ENCODE measurements at regions not wholly inside any gene's neighbourhood (a gene's known extent, or its start where the extent isn't known, plus 50 kb on each side); places are given as distances from the start of the nearest gene placed in this dataset.

GRCh38 chr5:142446960-142447279, 122.1 kb upstream of the SPRY4 start:
- 90% methylated on average over 2 of the region's 3 CpGs for WGBS (ENCODE audit: insufficient coverage)
- POLR2A ChIA-PET = no interaction called here
- H3K27ac ChIP-seq (ENCODE audit: insufficient read depth in 1 of 2, low read depth in 1 of 2, low read length in 2 of 2, poor library complexity in 1 of 2, severe bottlenecking in 2 of 2) = no peak overlapping the region

GRCh38 chr5:142446131-142446959, 121.5 kb upstream of the SPRY4 start:
- Histone ChIP-seq H3K4me3 (ENCODE audit: control insufficient read depth in 1 of 7, extremely low read depth in 1 of 7, insufficient read depth in 4 of 7, low read depth in 2 of 7, low read length in 6 of 7) (no peak overlapping the region), H3K4me1 (ENCODE audit: control extremely low read depth in 1 of 4, control insufficient read depth in 4 of 4, insufficient read depth in 4 of 4, low read length in 3 of 4) (no peaks in the 10 kb centered on the region), H3K9me3 (ENCODE audit: control extremely low read depth in 1 of 5, control insufficient read depth in 4 of 5, insufficient read depth in 2 of 5, low read depth in 1 of 5, low read length in 4 of 5) (peaks cover 2 to 15% (median 3%) of the 10 kb centered on the region in 5 experiments), H3K36me3 (ENCODE audit: control insufficient read depth in 4 of 4, insufficient read depth in 4 of 4, low read length in 3 of 4) (no peaks in the 10 kb centered on the region), H3K27me3 (replicated peaks in 2 of 5; ENCODE audit: control insufficient read depth in 4 of 5, insufficient read depth in 5 of 5, low read length in 4 of 5) (no peaks in the 10 kb centered on the region), H3K27ac (ENCODE audit: insufficient read depth in 1 of 2, low read depth in 1 of 2, low read length in 2 of 2, poor library complexity in 1 of 2, severe bottlenecking in 2 of 2) (peak overlapping the region in 1 of 2 experiments; percentile 14)
- POLR2A ChIA-PET = no interaction called here
- 100% methylated on average over 1 of the region's 5 CpGs for WGBS (ENCODE audit: insufficient coverage)
- DNase-seq = no peak
- CTCF ChIA-PET = no interaction called here

More at GRCh38 chr5:142446960-142447279, 122.1 kb upstream of the SPRY4 start:
- Histone ChIP-seq H3K27me3 (replicated peaks in 2 of 5; ENCODE audit: control insufficient read depth in 4 of 5, insufficient read depth in 5 of 5, low read length in 4 of 5) (no peaks in the 10 kb centered on the region), H3K9me3 (ENCODE audit: control extremely low read depth in 1 of 5, control insufficient read depth in 4 of 5, insufficient read depth in 2 of 5, low read depth in 1 of 5, low read length in 4 of 5) (peaks cover 2 to 16% (median 3%) of the 10 kb centered on the region in 5 experiments), H3K4me1 (ENCODE audit: control extremely low read depth in 1 of 4, control insufficient read depth in 4 of 4, insufficient read depth in 4 of 4, low read length in 3 of 4) (no peaks in the 10 kb centered on the region), H3K36me3 (ENCODE audit: control insufficient read depth in 4 of 4, insufficient read depth in 4 of 4, low read length in 3 of 4) (no peaks in the 10 kb centered on the region), H3K4me3 (ENCODE audit: control insufficient read depth in 1 of 7, extremely low read depth in 1 of 7, insufficient read depth in 4 of 7, low read depth in 2 of 7, low read length in 6 of 7) (no peak overlapping the region)
- CTCF ChIA-PET = no interaction called here
- no peak for DNase-seq

GRCh38 chr5:142445266-142445665, 120.4 kb upstream of the SPRY4 start:
- no peaks in the 10 kb centered on the region for H3K36me3 ChIP-seq (ENCODE audit: control insufficient read depth in 4 of 4, insufficient read depth in 4 of 4, low read length in 3 of 4)
- CTCF ChIA-PET = no interaction called here
- H3K4me3 ChIP-seq (ENCODE audit: control insufficient read depth in 1 of 7, extremely low read depth in 1 of 7, insufficient read depth in 4 of 7, low read depth in 2 of 7, low read length in 6 of 7) = no peak overlapping the region
- no peak overlapping the region for H3K27ac ChIP-seq (ENCODE audit: insufficient read depth in 1 of 2, low read depth in 1 of 2, low read length in 2 of 2, poor library complexity in 1 of 2, severe bottlenecking in 2 of 2)
- H3K4me1 ChIP-seq (ENCODE audit: control extremely low read depth in 1 of 4, control insufficient read depth in 4 of 4, insufficient read depth in 4 of 4, low read length in 3 of 4) = no peaks in the 10 kb centered on the region
- WGBS (ENCODE audit: insufficient coverage) = 100% methylated on average over 2 of the region's 5 CpGs
- H3K9me3 ChIP-seq (ENCODE audit: control extremely low read depth in 1 of 5, control insufficient read depth in 4 of 5, insufficient read depth in 2 of 5, low read depth in 1 of 5, low read length in 4 of 5) = peaks cover 0 to 8% (median 0%) of the 10 kb centered on the region in 5 experiments
- no peak for DNase-seq
- H3K27me3 ChIP-seq (replicated peaks in 2 of 5; ENCODE audit: control insufficient read depth in 4 of 5, insufficient read depth in 5 of 5, low read length in 4 of 5) = no peaks in the 10 kb centered on the region
- POLR2A ChIA-PET = no interaction called here

- Histone ChIP-seq H3K4me1 (ENCODE audit: control extremely low read depth in 1 of 4, control insufficient read depth in 4 of 4, insufficient read depth in 4 of 4, low read length in 3 of 4) (no peaks in the 10 kb centered on the region), H3K27ac (ENCODE audit: insufficient read depth in 1 of 2, low read depth in 1 of 2, low read length in 2 of 2, poor library complexity in 1 of 2, severe bottlenecking in 2 of 2) (no peak overlapping the region), H3K36me3 (ENCODE audit: control insufficient read depth in 4 of 4, insufficient read depth in 4 of 4, low read length in 3 of 4) (no peaks in the 10 kb centered on the region), H3K9me3 (ENCODE audit: control extremely low read depth in 1 of 5, control insufficient read depth in 4 of 5, insufficient read depth in 2 of 5, low read depth in 1 of 5, low read length in 4 of 5) (no peaks in the 10 kb centered on the region), H3K27me3 (replicated peaks in 2 of 5; ENCODE audit: control insufficient read depth in 4 of 5, insufficient read depth in 5 of 5, low read length in 4 of 5) (no peaks in the 10 kb centered on the region), H3K4me3 (ENCODE audit: control insufficient read depth in 1 of 7, extremely low read depth in 1 of 7, insufficient read depth in 4 of 7, low read depth in 2 of 7, low read length in 6 of 7) (no peak overlapping the region)
- CTCF ChIA-PET = no interaction called here
- DNase-seq = no peak
- 93% methylated on average over 11 of the region's 12 CpGs for WGBS (ENCODE audit: insufficient coverage)
- POLR2A ChIA-PET = interaction anchor here (0.7 kb wide), 1 partner anchor 98 kb away, joined by 4 read pairs; no protein-coding TSS in a partner anchor
Observed at GRCh38 chr5:142441616-142442015, 116.8 kb upstream of the SPRY4 start.

GRCh38 chr5:142439207-142439860, 114.5 kb upstream of the SPRY4 start:
- DNase-seq = no peak
- no peaks in the 10 kb centered on the region for H3K36me3 ChIP-seq (ENCODE audit: control insufficient read depth in 4 of 4, insufficient read depth in 4 of 4, low read length in 3 of 4)
- CTCF ChIA-PET = no interaction called here
- H3K27ac ChIP-seq (ENCODE audit: insufficient read depth in 1 of 2, low read depth in 1 of 2, low read length in 2 of 2, poor library complexity in 1 of 2, severe bottlenecking in 2 of 2) = no peak overlapping the region
- 100% methylated on average over 3 of the region's 7 CpGs for WGBS (ENCODE audit: insufficient coverage)
- H3K9me3 ChIP-seq (ENCODE audit: control extremely low read depth in 1 of 5, control insufficient read depth in 4 of 5, insufficient read depth in 2 of 5, low read depth in 1 of 5, low read length in 4 of 5) = no peaks in the 10 kb centered on the region
- POLR2A ChIA-PET = no interaction called here
- no peaks in the 10 kb centered on the region for H3K27me3 ChIP-seq (replicated peaks in 2 of 5; ENCODE audit: control insufficient read depth in 4 of 5, insufficient read depth in 5 of 5, low read length in 4 of 5)
- no peak overlapping the region for H3K4me3 ChIP-seq (ENCODE audit: control insufficient read depth in 1 of 7, extremely low read depth in 1 of 7, insufficient read depth in 4 of 7, low read depth in 2 of 7, low read length in 6 of 7)
- peaks cover 0 to 1% (median under 1%) of the 10 kb centered on the region in 4 experiments for H3K4me1 ChIP-seq (ENCODE audit: control extremely low read depth in 1 of 4, control insufficient read depth in 4 of 4, insufficient read depth in 4 of 4, low read length in 3 of 4)

GRCh38 chr5:142438573-142438972, 113.8 kb upstream of the SPRY4 start:
- CTCF ChIA-PET = interaction anchor here (0.6 kb wide), 1 partner anchor 202 kb away, joined by 6 read pairs; no protein-coding TSS in a partner anchor
- H3K4me3 ChIP-seq (ENCODE audit: control insufficient read depth in 1 of 7, extremely low read depth in 1 of 7, insufficient read depth in 4 of 7, low read depth in 2 of 7, low read length in 6 of 7) = no peak overlapping the region
- POLR2A ChIA-PET = interaction anchor here (0.6 kb wide), 1 partner anchor 264 kb away, joined by 4 read pairs; no protein-coding TSS in a partner anchor
- H3K27me3 ChIP-seq (replicated peaks in 2 of 5; ENCODE audit: control insufficient read depth in 4 of 5, insufficient read depth in 5 of 5, low read length in 4 of 5) = no peaks in the 10 kb centered on the region
- no CpG with 5 or more reads among the region's 2 CpGs for WGBS (ENCODE audit: insufficient coverage)
- peaks cover 0 to 9% (median 6%) of the 10 kb centered on the region in 4 experiments for H3K4me1 ChIP-seq (ENCODE audit: control extremely low read depth in 1 of 4, control insufficient read depth in 4 of 4, insufficient read depth in 4 of 4, low read length in 3 of 4)
- no peaks in the 10 kb centered on the region for H3K9me3 ChIP-seq (ENCODE audit: control extremely low read depth in 1 of 5, control insufficient read depth in 4 of 5, insufficient read depth in 2 of 5, low read depth in 1 of 5, low read length in 4 of 5)
- DNase-seq = no peak
- H3K27ac ChIP-seq (ENCODE audit: insufficient read depth in 1 of 2, low read depth in 1 of 2, low read length in 2 of 2, poor library complexity in 1 of 2, severe bottlenecking in 2 of 2) = no peak overlapping the region
- H3K36me3 ChIP-seq (ENCODE audit: control insufficient read depth in 4 of 4, insufficient read depth in 4 of 4, low read length in 3 of 4) = no peaks in the 10 kb centered on the region

GRCh38 chr5:142437563-142437962, 112.7 kb upstream of the SPRY4 start:
- ChIA-PET POLR2A (no interaction called here), CTCF (no interaction called here)
- Histone ChIP-seq H3K27ac (ENCODE audit: insufficient read depth in 1 of 2, low read depth in 1 of 2, low read length in 2 of 2, poor library complexity in 1 of 2, severe bottlenecking in 2 of 2) (no peak overlapping the region), H3K36me3 (ENCODE audit: control insufficient read depth in 4 of 4, insufficient read depth in 4 of 4, low read length in 3 of 4) (no peaks in the 10 kb centered on the region), H3K4me1 (ENCODE audit: control extremely low read depth in 1 of 4, control insufficient read depth in 4 of 4, insufficient read depth in 4 of 4, low read length in 3 of 4) (peaks cover 3 to 19% (median 16%) of the 10 kb centered on the region in 4 experiments), H3K9me3 (ENCODE audit: control extremely low read depth in 1 of 5, control insufficient read depth in 4 of 5, insufficient read depth in 2 of 5, low read depth in 1 of 5, low read length in 4 of 5) (no peaks in the 10 kb centered on the region), H3K27me3 (replicated peaks in 2 of 5; ENCODE audit: control insufficient read depth in 4 of 5, insufficient read depth in 5 of 5, low read length in 4 of 5) (no peaks in the 10 kb centered on the region), H3K4me3 (ENCODE audit: control insufficient read depth in 1 of 7, extremely low read depth in 1 of 7, insufficient read depth in 4 of 7, low read depth in 2 of 7, low read length in 6 of 7) (no peak overlapping the region)
- no peak for DNase-seq
- 100% methylated on average over 3 of the region's 4 CpGs for WGBS (ENCODE audit: insufficient coverage)
